ENCODE measurements at regions not wholly inside any gene's neighbourhood (a gene's known extent, or its start where the extent isn't known, plus 50 kb on each side); places are given as distances from the start of the nearest gene placed in this dataset.

DNA sequence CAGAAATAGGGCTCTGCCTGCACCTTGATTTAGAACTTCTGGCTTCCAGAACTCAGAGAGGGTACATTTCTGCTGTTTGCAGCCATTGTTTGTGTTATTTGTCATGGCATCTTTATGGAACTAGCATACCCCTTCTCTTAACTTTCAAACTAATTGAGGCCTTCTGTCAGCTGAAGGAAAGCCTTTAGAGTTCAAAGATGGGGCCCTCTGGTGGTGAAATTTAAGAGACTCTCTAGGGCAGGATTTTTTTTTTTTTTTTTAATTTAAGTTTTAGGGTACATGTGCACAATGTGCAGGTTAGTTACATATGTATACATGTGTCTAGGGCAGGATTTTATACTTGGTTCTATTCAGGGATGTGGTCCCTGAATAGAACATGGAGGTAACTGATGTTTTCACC, 260.6 kb upstream of the LINC00305 start:
- H3K4me3 ChIP-seq (ENCODE audit: low read length): no peak overlapping the region
- no peak overlapping the region for H3K9ac ChIP-seq (ENCODE audit: extremely low read depth, low read length, poor library complexity, severe bottlenecking)
- H3K4me1 Mint-ChIP-seq: peaks cover 39% of the 10 kb centered on the region
- no peaks in the 10 kb centered on the region for H3K27me3 ChIP-seq (ENCODE audit: control insufficient read depth, insufficient read depth, low read length, poor library complexity, severe bottlenecking)
- TF ChIP-seq, protein P1, sequence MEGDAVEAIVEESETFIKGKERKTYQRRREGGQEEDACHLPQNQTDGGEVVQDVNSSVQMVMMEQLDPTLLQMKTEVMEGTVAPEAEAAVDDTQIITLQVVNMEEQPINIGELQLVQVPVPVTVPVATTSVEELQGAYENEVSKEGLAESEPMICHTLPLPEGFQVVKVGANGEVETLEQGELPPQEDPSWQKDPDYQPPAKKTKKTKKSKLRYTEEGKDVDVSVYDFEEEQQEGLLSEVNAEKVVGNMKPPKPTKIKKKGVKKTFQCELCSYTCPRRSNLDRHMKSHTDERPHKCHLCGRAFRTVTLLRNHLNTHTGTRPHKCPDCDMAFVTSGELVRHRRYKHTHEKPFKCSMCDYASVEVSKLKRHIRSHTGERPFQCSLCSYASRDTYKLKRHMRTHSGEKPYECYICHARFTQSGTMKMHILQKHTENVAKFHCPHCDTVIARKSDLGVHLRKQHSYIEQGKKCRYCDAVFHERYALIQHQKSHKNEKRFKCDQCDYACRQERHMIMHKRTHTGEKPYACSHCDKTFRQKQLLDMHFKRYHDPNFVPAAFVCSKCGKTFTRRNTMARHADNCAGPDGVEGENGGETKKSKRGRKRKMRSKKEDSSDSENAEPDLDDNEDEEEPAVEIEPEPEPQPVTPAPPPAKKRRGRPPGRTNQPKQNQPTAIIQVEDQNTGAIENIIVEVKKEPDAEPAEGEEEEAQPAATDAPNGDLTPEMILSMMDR (conservative IDR thresholded peaks at IDR 0.05): peak; percentile 82
- no peak overlapping the region for H3K27ac ChIP-seq (ENCODE audit: low read depth, low read length)
- peaks cover 4% of the 10 kb centered on the region for H3K36me3 Mint-ChIP-seq (ENCODE audit: low read depth)
- no peak for DNase-seq
- H3K9me3 ChIP-seq (ENCODE audit: control insufficient read depth, low read length): peaks cover 12% of the 10 kb centered on the region
- no peaks in the 10 kb centered on the region for H3K36me3 ChIP-seq (ENCODE audit: control insufficient read depth, insufficient read depth, low read length)
- H3K4me1 ChIP-seq (ENCODE audit: control insufficient read depth, insufficient read depth, low read length): peaks cover 8% of the 10 kb centered on the region
- H3K9me3 Mint-ChIP-seq: peaks cover 12% of the 10 kb centered on the region
- no peak overlapping the region for H3K4me3 Mint-ChIP-seq
- H3K27me3 Mint-ChIP-seq (ENCODE audit: insufficient read depth): no peaks in the 10 kb centered on the region
- no peak overlapping the region for H3K27ac Mint-ChIP-seq

DNA sequence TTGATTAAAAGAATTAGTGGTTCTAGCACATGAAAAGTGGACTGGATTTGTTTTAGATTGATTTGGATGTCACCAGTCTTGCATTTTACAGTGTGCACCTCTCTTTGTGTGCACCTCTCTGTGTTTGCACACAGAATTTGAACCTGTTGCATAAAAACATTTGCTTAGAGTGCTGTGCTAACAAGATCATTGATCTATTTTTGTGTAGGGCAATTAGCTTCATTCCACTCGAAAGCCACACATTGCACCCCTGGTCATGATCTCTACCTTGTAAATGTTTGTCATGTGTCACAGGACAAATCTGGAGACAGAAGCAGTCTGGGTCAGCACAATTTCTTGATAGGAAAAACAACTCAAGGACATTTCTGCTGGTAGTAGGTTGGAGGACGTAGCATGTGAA, 258.7 kb upstream of the LINC00305 start:
- Histone ChIP-seq H3K27me3 (ENCODE audit: control insufficient read depth, insufficient read depth, low read length, poor library complexity, severe bottlenecking) (no peaks in the 10 kb centered on the region), H3K9me3 (ENCODE audit: control insufficient read depth, low read length) (no peaks in the 10 kb centered on the region), H3K4me1 (ENCODE audit: control insufficient read depth, insufficient read depth, low read length) (peaks cover 8% of the 10 kb centered on the region), H3K9ac (ENCODE audit: extremely low read depth, low read length, poor library complexity, severe bottlenecking) (no peak overlapping the region), H3K36me3 (ENCODE audit: control insufficient read depth, insufficient read depth, low read length) (no peaks in the 10 kb centered on the region), H3K27ac (ENCODE audit: low read depth, low read length) (no peak overlapping the region), H3K4me3 (ENCODE audit: low read length) (no peak overlapping the region)
- H3K27ac Mint-ChIP-seq: no peak overlapping the region
- DNase-seq: no peak
- 88% methylated on average over 2 of the region's 2 CpGs; no CpG with 5 or more reads in 1 of the 2 experiments for whole genome bisulfite sequencing, 2 experiments (ENCODE audit: insufficient coverage in 1 of 2, insufficient read length in 1 of 2)
- peaks cover 32% of the 10 kb centered on the region for H3K4me1 Mint-ChIP-seq
- TF ChIP-seq, protein P1 (conservative IDR thresholded peaks at IDR 0.05): no peak
- H3K36me3 Mint-ChIP-seq (ENCODE audit: low read depth): no peaks in the 10 kb centered on the region
- H3K27me3 Mint-ChIP-seq (ENCODE audit: insufficient read depth): no peaks in the 10 kb centered on the region
- H3K9me3 Mint-ChIP-seq: no peaks in the 10 kb centered on the region
- no peak overlapping the region for H3K4me3 Mint-ChIP-seq

DNA sequence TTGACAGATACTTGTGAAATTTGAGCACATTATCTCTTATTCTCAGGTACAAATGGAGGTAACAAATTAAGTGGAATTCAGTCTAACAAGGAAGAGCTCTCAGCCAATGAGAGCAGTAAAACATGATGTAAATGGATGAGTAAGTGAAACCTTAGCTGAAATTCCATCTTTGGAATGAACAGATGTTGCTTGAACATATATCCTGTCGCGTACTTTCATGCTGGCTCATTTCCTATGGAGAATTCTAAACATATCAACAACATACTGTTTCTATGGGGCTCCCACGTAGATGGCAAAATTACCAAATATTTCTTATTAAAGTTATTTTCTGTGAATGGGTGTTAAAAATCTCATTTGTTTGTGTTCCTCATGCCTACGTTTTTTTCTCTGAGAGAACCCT, 256.3 kb upstream of the LINC00305 start:
- Mint-ChIP-seq H3K4me1 (peaks cover 15% of the 10 kb centered on the region), H3K36me3 (ENCODE audit: low read depth) (no peaks in the 10 kb centered on the region), H3K4me3 (no peak overlapping the region), H3K27ac (no peak overlapping the region), H3K27me3 (ENCODE audit: insufficient read depth) (no peaks in the 10 kb centered on the region), H3K9me3 (no peaks in the 10 kb centered on the region)
- WGBS, 2 experiments (ENCODE audit: insufficient coverage in 1 of 2, insufficient read length in 1 of 2): 90 to 95% methylated on average over 2 to 3 of the region's 4 CpGs
- Histone ChIP-seq H3K4me1 (ENCODE audit: control insufficient read depth, insufficient read depth, low read length) (no peaks in the 10 kb centered on the region), H3K27me3 (ENCODE audit: control insufficient read depth, insufficient read depth, low read length, poor library complexity, severe bottlenecking) (no peaks in the 10 kb centered on the region), H3K9me3 (ENCODE audit: control insufficient read depth, low read length) (no peaks in the 10 kb centered on the region), H3K36me3 (ENCODE audit: control insufficient read depth, insufficient read depth, low read length) (no peaks in the 10 kb centered on the region), H3K4me3 (ENCODE audit: low read length) (no peak overlapping the region), H3K9ac (ENCODE audit: extremely low read depth, low read length, poor library complexity, severe bottlenecking) (no peak overlapping the region), H3K27ac (ENCODE audit: low read depth, low read length) (no peak overlapping the region)
- TF ChIP-seq, protein P1 (conservative IDR thresholded peaks at IDR 0.05): no peak
- DNase-seq: no peak

Measured in endodermal cell (in vitro differentiated cells).